ENCODE measurements at regions not wholly inside any gene's neighbourhood (a gene's known extent, or its start where the extent isn't known, plus 50 kb on each side); places are given as distances from the start of the nearest gene placed in this dataset.

GRCh38 chr17:51401279-51401678 lies 140.9 kb downstream of the UTP18 start (continued):
- no peak for TF ChIP-seq ZNF366 (tag by site-specific recombination; conservative IDR thresholded peaks at IDR 0.05)
- no peak for TF ChIP-seq ZBTB17 (tag by site-specific recombination; IDR thresholded peaks at IDR 0.05)
- no peak for TF ChIP-seq ZNF645 (tag by site-specific recombination; IDR thresholded peaks at IDR 0.05)

- CTCF ChIA-PET: interaction anchor here (0.6 to 1.3 kb wide), 4 partner anchors 31 to 620 kb away, joined by 3 to 7 read pairs (median 4); no protein-coding TSS in a partner anchor
- Histone ChIP-seq H3K27ac (ENCODE audit: extremely low read depth, low read depth, low read length) (no peak overlapping the region), H3K4me3 (ENCODE audit: low read depth, low read length) (no peak overlapping the region), H3K4me1 (ENCODE audit: control insufficient read depth, insufficient read depth, low read length) (no peaks in the 10 kb centered on the region), H3K9me3 (ENCODE audit: control insufficient read depth, insufficient read depth, low read depth, low read length) (no peaks in the 10 kb centered on the region), H3K36me3 (ENCODE audit: control insufficient read depth in 2 of 2, insufficient read depth in 1 of 2, low read length in 2 of 2) (no peaks in the 10 kb centered on the region)
- POLR2A ChIA-PET: interaction anchor here (0.9 kb wide), 1 partner anchor 20 kb away, joined by 3 read pairs; no protein-coding TSS in a partner anchor
- TF ChIP-seq ZNF184 (tag by site-specific recombination; IDR thresholded peaks at IDR 0.05): no peak
- TF ChIP-seq FEZF1 (tag by site-specific recombination; IDR thresholded peaks at IDR 0.05): 0 out of 2 replicates have a peak, but pooled peaks have one; percentile 7
- TF ChIP-seq HOXD13 (CRISPR knock-in tag; IDR thresholded peaks at IDR 0.05; ENCODE audit: borderline replicate concordance): no peak
- no peak for TF ChIP-seq ZNF133 (tag by site-specific recombination; IDR thresholded peaks at IDR 0.05)
- TF ChIP-seq ZIC2 (tag by site-specific recombination; IDR thresholded peaks at IDR 0.05): peak; percentile 23
- no peak for TF ChIP-seq TRIM28 (IDR thresholded peaks at IDR 0.05; ENCODE audit: borderline replicate concordance, low read length)
- no peak for TF ChIP-seq ZNF768 (tag by site-specific recombination; IDR thresholded peaks at IDR 0.05)
- 0 out of 2 replicates have a peak, but pooled peaks have one; percentile 25 for TF ChIP-seq GLIS1 (tag by site-specific recombination; IDR thresholded peaks at IDR 0.05)
- no peak for TF ChIP-seq ZBTB17 (tag by site-specific recombination; IDR thresholded peaks at IDR 0.05)
- TF ChIP-seq ZNF394 (tag by site-specific recombination; IDR thresholded peaks at IDR 0.05; ENCODE audit: borderline replicate concordance): no peak
- no peak for TF ChIP-seq KLF1 (tag by site-specific recombination; IDR thresholded peaks at IDR 0.05)
- TF ChIP-seq PRDM2 (tag by site-specific recombination; IDR thresholded peaks at IDR 0.05; ENCODE audit: borderline replicate concordance): no peak
- TF ChIP-seq ZNF248 (tag by site-specific recombination; IDR thresholded peaks at IDR 0.05): no peak
Measured at GRCh38 chr17:51402899-51403298, 142.6 kb downstream of the UTP18 start.

- H3K36me3 ChIP-seq (ENCODE audit: control insufficient read depth in 2 of 2, insufficient read depth in 1 of 2, low read length in 2 of 2): no peaks in the 10 kb centered on the region
- ChIA-PET POLR2A (no interaction called here), CTCF (interaction anchor here (0.7 kb wide), 1 partner anchor 24 kb away, joined by 4 read pairs; no protein-coding TSS in a partner anchor)
- H3K4me1 ChIP-seq (ENCODE audit: control insufficient read depth, insufficient read depth, low read length): no peaks in the 10 kb centered on the region
- H3K4me3 ChIP-seq (ENCODE audit: low read depth, low read length): no peak overlapping the region
- H3K9me3 ChIP-seq (ENCODE audit: control insufficient read depth, insufficient read depth, low read depth, low read length): no peaks in the 10 kb centered on the region
- no peak overlapping the region for H3K27ac ChIP-seq (ENCODE audit: extremely low read depth, low read depth, low read length)
- TF ChIP-seq ZNF174 (tag by site-specific recombination; IDR thresholded peaks at IDR 0.05) (no peak), ZNF175 (tag by site-specific recombination; IDR thresholded peaks at IDR 0.05) (no peak), ZNF664 (tag by site-specific recombination; IDR thresholded peaks at IDR 0.05) (no peak), HIC1 (tag by site-specific recombination; IDR thresholded peaks at IDR 0.05) (no peak), ZNF548 (tag by site-specific recombination; IDR thresholded peaks at IDR 0.05) (no peak), ZNF600 (tag by site-specific recombination; IDR thresholded peaks at IDR 0.05) (no peak), KLF16 (tag by site-specific recombination; IDR thresholded peaks at IDR 0.05) (no peak), GLI2 (tag by site-specific recombination; IDR thresholded peaks at IDR 0.05; ENCODE audit: borderline replicate concordance, low read depth) (no peak), GLIS1 (tag by site-specific recombination; IDR thresholded peaks at IDR 0.05) (no peak), ZNF140 (tag by site-specific recombination; IDR thresholded peaks at IDR 0.05) (no peak), HOXC10 (CRISPR knock-in tag; IDR thresholded peaks at IDR 0.05) (no peak), ZNF211 (tag by site-specific recombination; IDR thresholded peaks at IDR 0.05; ENCODE audit: low read depth) (no peak), GLI4 (tag by site-specific recombination; IDR thresholded peaks at IDR 0.05) (no peak)
Measured at GRCh38 chr17:51407576-51407975, 147.2 kb downstream of the UTP18 start.
